ENCODE measurements at regions not wholly inside any gene's neighbourhood (a gene's known extent, or its start where the extent isn't known, plus 50 kb on each side); places are given as distances from the start of the nearest gene placed in this dataset.

GRCh38 chr17:13323990-13324389, 277.7 kb downstream of the HS3ST3A1 start:
- H3K4me3 ChIP-seq (ENCODE audit: low read length), result no peak overlapping the region
- peaks cover 6% of the 10 kb centered on the region for H3K9me3 Mint-ChIP-seq
- no peaks in the 10 kb centered on the region for H3K36me3 Mint-ChIP-seq (ENCODE audit: low read depth)
- H3K4me3 Mint-ChIP-seq, result no peak overlapping the region
- no peaks in the 10 kb centered on the region for H3K27me3 Mint-ChIP-seq (ENCODE audit: insufficient read depth)
- H3K36me3 ChIP-seq (ENCODE audit: control insufficient read depth, insufficient read depth, low read length), result no peaks in the 10 kb centered on the region
- H3K9me3 ChIP-seq (ENCODE audit: control insufficient read depth, low read length), result no peaks in the 10 kb centered on the region
- no peak overlapping the region for H3K27ac Mint-ChIP-seq
- no peak overlapping the region for H3K27ac ChIP-seq (ENCODE audit: low read depth, low read length)
- DNase-seq, result no peak
- H3K27me3 ChIP-seq (ENCODE audit: control insufficient read depth, insufficient read depth, low read length, poor library complexity, severe bottlenecking), result no peaks in the 10 kb centered on the region
- no peak overlapping the region for H3K9ac ChIP-seq (ENCODE audit: extremely low read depth, low read length, poor library complexity, severe bottlenecking)
- peaks cover 2% of the 10 kb centered on the region for H3K4me1 ChIP-seq (ENCODE audit: control insufficient read depth, insufficient read depth, low read length)
- TF ChIP-seq CTCF (conservative IDR thresholded peaks at IDR 0.05), result no peak
- peaks cover 6% of the 10 kb centered on the region for H3K4me1 Mint-ChIP-seq

GRCh38 chr17:13321951-13322701, 279.6 kb downstream of the HS3ST3A1 start:
- peaks cover 6% of the 10 kb centered on the region for H3K9me3 Mint-ChIP-seq
- Histone ChIP-seq H3K9me3 (ENCODE audit: control insufficient read depth, low read length) (no peaks in the 10 kb centered on the region), H3K9ac (ENCODE audit: extremely low read depth, low read length, poor library complexity, severe bottlenecking) (no peak overlapping the region), H3K4me3 (ENCODE audit: low read length) (no peak overlapping the region), H3K4me1 (ENCODE audit: control insufficient read depth, insufficient read depth, low read length) (peaks cover 2% of the 10 kb centered on the region), H3K27me3 (ENCODE audit: control insufficient read depth, insufficient read depth, low read length, poor library complexity, severe bottlenecking) (no peaks in the 10 kb centered on the region), H3K36me3 (ENCODE audit: control insufficient read depth, insufficient read depth, low read length) (no peaks in the 10 kb centered on the region), H3K27ac (ENCODE audit: low read depth, low read length) (no peak overlapping the region)
- peaks cover 6% of the 10 kb centered on the region for H3K4me1 Mint-ChIP-seq
- DNase-seq, result no peak
- H3K27me3 Mint-ChIP-seq (ENCODE audit: insufficient read depth), result no peaks in the 10 kb centered on the region
- H3K27ac Mint-ChIP-seq, result no peak overlapping the region
- no peaks in the 10 kb centered on the region for H3K36me3 Mint-ChIP-seq (ENCODE audit: low read depth)
- 92 to 98% methylated on average over 2 to 3 of the region's 3 CpGs for WGBS, 2 experiments (ENCODE audit: insufficient coverage in 1 of 2, insufficient read length in 1 of 2)
- H3K4me3 Mint-ChIP-seq, result no peak overlapping the region
- TF ChIP-seq CTCF (conservative IDR thresholded peaks at IDR 0.05), result no peak

- no peaks in the 10 kb centered on the region for H3K36me3 Mint-ChIP-seq (ENCODE audit: low read depth)
- peaks cover 2% of the 10 kb centered on the region for H3K4me1 ChIP-seq (ENCODE audit: control insufficient read depth, insufficient read depth, low read length)
- no peaks in the 10 kb centered on the region for H3K36me3 ChIP-seq (ENCODE audit: control insufficient read depth, insufficient read depth, low read length)
- no peak for TF ChIP-seq CTCF (conservative IDR thresholded peaks at IDR 0.05)
- peaks cover 6% of the 10 kb centered on the region for H3K9me3 Mint-ChIP-seq
- 85 to 100% methylated on average over 2 to 4 of the region's 5 CpGs for WGBS, 2 experiments (ENCODE audit: insufficient coverage in 1 of 2, insufficient read length in 1 of 2)
- H3K27ac Mint-ChIP-seq, result peak overlapping the region; percentile 19
- H3K27ac ChIP-seq (ENCODE audit: low read depth, low read length), result no peak overlapping the region
- H3K4me3 ChIP-seq (ENCODE audit: low read length), result no peak overlapping the region
- H3K4me1 Mint-ChIP-seq, result peaks cover 6% of the 10 kb centered on the region
- no peaks in the 10 kb centered on the region for H3K9me3 ChIP-seq (ENCODE audit: control insufficient read depth, low read length)
- no peak overlapping the region for H3K9ac ChIP-seq (ENCODE audit: extremely low read depth, low read length, poor library complexity, severe bottlenecking)
- H3K4me3 Mint-ChIP-seq, result no peak overlapping the region
- no peak for DNase-seq
- H3K27me3 ChIP-seq (ENCODE audit: control insufficient read depth, insufficient read depth, low read length, poor library complexity, severe bottlenecking), result no peaks in the 10 kb centered on the region
- H3K27me3 Mint-ChIP-seq (ENCODE audit: insufficient read depth), result no peaks in the 10 kb centered on the region
Observed at GRCh38 chr17:13320046-13320785, 281.5 kb downstream of the HS3ST3A1 start.
